ENCODE measurements at regions not wholly inside any gene's neighbourhood (a gene's known extent, or its start where the extent isn't known, plus 50 kb on each side); places are given as distances from the start of the nearest gene placed in this dataset.

GRCh38 chr2:20520128-20520527 is 73.3 kb downstream of the RHOB start:
- TF ChIP-seq CTCF (conservative IDR thresholded peaks at IDR 0.05; ENCODE audit: low read depth, low read length) = no peak
- no peak for TF ChIP-seq USF2 (IDR thresholded peaks at IDR 0.05; ENCODE audit: low read depth, low read length)
- TF ChIP-seq FOS (IDR thresholded peaks at IDR 0.05; ENCODE audit: low read depth, low read length) = no peak
